ENCODE measurements at regions not wholly inside any gene's neighbourhood (a gene's known extent, or its start where the extent isn't known, plus 50 kb on each side); places are given as distances from the start of the nearest gene placed in this dataset.

DNA sequence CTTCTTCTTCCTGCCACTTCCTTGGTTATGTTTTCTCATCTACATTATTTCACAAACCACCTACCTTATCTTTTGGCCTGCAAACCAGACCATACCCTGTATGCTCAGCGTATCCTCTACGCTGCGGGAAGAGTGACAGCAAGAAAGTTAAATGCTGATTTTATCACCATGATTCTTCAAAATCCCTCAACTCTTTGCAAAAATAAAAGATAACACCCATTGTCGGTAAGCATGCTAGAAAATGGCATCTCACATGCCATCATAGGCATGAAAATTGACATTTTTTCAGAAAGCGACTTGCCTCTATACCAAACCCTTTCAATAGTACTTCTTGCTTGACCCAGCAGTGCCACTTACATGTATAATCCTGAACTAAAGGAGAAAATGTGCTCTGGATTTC lies 102.0 kb downstream of the HPGD start:
- WGBS, 2 experiments (ENCODE audit: extremely low coverage in 1 of 2, insufficient coverage in 1 of 2, insufficient read length in 1 of 2, insufficient replicate concordance in 2 of 2, low coverage in 1 of 2, low lambda C conversion rate in 2 of 2, missing lambda C conversion rate in 1 of 2): 93% methylated on average over 5 of the region's 5 CpGs; no CpG with 5 or more reads in 1 of the 2 experiments
- Histone ChIP-seq H3K79me2 (ENCODE audit: control insufficient read depth in 1 of 2, insufficient read depth in 2 of 2, low read length in 2 of 2) (no peaks in the 10 kb centered on the region), H3K14ac (ENCODE audit: insufficient read length) (no peak overlapping the region), H4K5ac (ENCODE audit: insufficient read length, low read depth, low read length) (no peak overlapping the region), H3K4me2 (ENCODE audit: insufficient read depth in 1 of 2, low read depth in 2 of 2, low read length in 2 of 2) (no peak overlapping the region), H2BK120ac (replicated peaks; ENCODE audit: low read depth, low read length) (no peak overlapping the region), H3K4ac (replicated peaks; ENCODE audit: insufficient read length, low read depth, low read length) (no peak overlapping the region), H3K4me1 (replicated peaks in 1 of 4; ENCODE audit: control insufficient read depth in 3 of 4, insufficient read depth in 4 of 4, low read length in 3 of 4) (no peaks in the 10 kb centered on the region), H4K91ac (replicated peaks; ENCODE audit: insufficient read length, low read length) (no peak overlapping the region), H3K23ac (ENCODE audit: insufficient read length) (no peak overlapping the region), H3K27me3 (replicated peaks in 1 of 4; ENCODE audit: control insufficient read depth in 3 of 4, extremely low read depth in 1 of 4, insufficient read depth in 3 of 4, low read length in 3 of 4) (no peaks in the 10 kb centered on the region), H2BK15ac (ENCODE audit: low read length) (no peak overlapping the region), H3K4me3 (ENCODE audit: extremely low read depth in 1 of 4, insufficient read depth in 2 of 4, low read depth in 3 of 4, low read length in 4 of 4) (no peak overlapping the region), H2AK5ac (ENCODE audit: low read depth, low read length) (no peak overlapping the region), H3K9me3 (ENCODE audit: insufficient read depth in 2 of 2, low read depth in 1 of 2, low read length in 1 of 2) (peaks cover 0 to 3% of the 10 kb centered on the region in 2 experiments; a peak in 2 of 4 replicates), H4K20me1 (replicated peaks in 1 of 2; ENCODE audit: control insufficient read depth in 1 of 2, insufficient read depth in 2 of 2, low read length in 2 of 2) (no peaks in the 10 kb centered on the region), H3K56ac (replicated peaks; ENCODE audit: insufficient read length, low read depth, low read length) (no peak overlapping the region), H4K8ac (ENCODE audit: extremely low read depth, insufficient read depth, low read length) (no peak overlapping the region), H2AFZ (ENCODE audit: low read length) (peak overlapping the region; percentile 85), H2BK5ac (ENCODE audit: low read depth, low read length) (no peak overlapping the region), H3K27ac (ENCODE audit: low read depth, low read length) (no peak overlapping the region), H3K79me1 (ENCODE audit: low read depth, low read length) (no peaks in the 10 kb centered on the region), H3K9ac (replicated peaks in 1 of 4; ENCODE audit: extremely low read depth in 1 of 4, low read depth in 3 of 4, low read length in 3 of 4) (no peak overlapping the region), H3K23me2 (ENCODE audit: low read depth, low read length) (no peaks in the 10 kb centered on the region), H3K36me3 (ENCODE audit: control insufficient read depth in 2 of 4, insufficient read depth in 4 of 4, low read length in 3 of 4) (no peaks in the 10 kb centered on the region; a peak in 1 of 8 replicates), H2BK12ac (ENCODE audit: low read depth, low read length) (no peak overlapping the region), H3K18ac (ENCODE audit: extremely low read depth, low read length) (no peak overlapping the region), H2BK20ac (ENCODE audit: low read length) (no peak overlapping the region)
- FAIRE-seq: no peak
- CTCF ChIA-PET (ENCODE audit: partially characterized antibody): no interaction called here
- POLR2A ChIA-PET (ENCODE audit: partially characterized antibody): no interaction called here
- TF ChIP-seq ASH2L (IDR thresholded peaks at IDR 0.05; ENCODE audit: low read length) (no peak), EGR1 (IDR thresholded peaks at IDR 0.05; ENCODE audit: borderline replicate concordance, low read depth, low read length) (no peak), GTF2F1 (IDR thresholded peaks at IDR 0.05; ENCODE audit: borderline replicate concordance, low read depth, low read length) (no peak), RFX5 (IDR thresholded peaks at IDR 0.05; ENCODE audit: borderline replicate concordance, low read depth, low read length) (no peak), BCL11A (IDR thresholded peaks at IDR 0.05; ENCODE audit: low read depth in 2 of 2, low read length in 2 of 2) (no peak), BRCA1 (IDR thresholded peaks at IDR 0.05; ENCODE audit: low read depth, low read length) (no peak), EP300 (IDR thresholded peaks at IDR 0.05; ENCODE audit: borderline replicate concordance in 1 of 2, low read depth in 2 of 2, low read length in 2 of 2) (no peak), TCF12 (IDR thresholded peaks at IDR 0.05; ENCODE audit: low read depth, low read length) (no peak), CTBP2 (IDR thresholded peaks at IDR 0.05; ENCODE audit: borderline replicate concordance, insufficient read depth, insufficient read length, low read length) (no peak), KDM1A (IDR thresholded peaks at IDR 0.05; ENCODE audit: borderline replicate concordance, low read length) (no peak), SIX5 (IDR thresholded peaks at IDR 0.05; ENCODE audit: low read depth, low read length) (no peak), HDAC6 (IDR thresholded peaks at IDR 0.05; ENCODE audit: low read depth, low read length) (no peak)
- TF ChIP-seq, protein P1, sequence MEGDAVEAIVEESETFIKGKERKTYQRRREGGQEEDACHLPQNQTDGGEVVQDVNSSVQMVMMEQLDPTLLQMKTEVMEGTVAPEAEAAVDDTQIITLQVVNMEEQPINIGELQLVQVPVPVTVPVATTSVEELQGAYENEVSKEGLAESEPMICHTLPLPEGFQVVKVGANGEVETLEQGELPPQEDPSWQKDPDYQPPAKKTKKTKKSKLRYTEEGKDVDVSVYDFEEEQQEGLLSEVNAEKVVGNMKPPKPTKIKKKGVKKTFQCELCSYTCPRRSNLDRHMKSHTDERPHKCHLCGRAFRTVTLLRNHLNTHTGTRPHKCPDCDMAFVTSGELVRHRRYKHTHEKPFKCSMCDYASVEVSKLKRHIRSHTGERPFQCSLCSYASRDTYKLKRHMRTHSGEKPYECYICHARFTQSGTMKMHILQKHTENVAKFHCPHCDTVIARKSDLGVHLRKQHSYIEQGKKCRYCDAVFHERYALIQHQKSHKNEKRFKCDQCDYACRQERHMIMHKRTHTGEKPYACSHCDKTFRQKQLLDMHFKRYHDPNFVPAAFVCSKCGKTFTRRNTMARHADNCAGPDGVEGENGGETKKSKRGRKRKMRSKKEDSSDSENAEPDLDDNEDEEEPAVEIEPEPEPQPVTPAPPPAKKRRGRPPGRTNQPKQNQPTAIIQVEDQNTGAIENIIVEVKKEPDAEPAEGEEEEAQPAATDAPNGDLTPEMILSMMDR (IDR thresholded peaks at IDR 0.05; ENCODE audit: control extremely low read depth in 1 of 3, insufficient read depth in 1 of 3, low read depth in 1 of 3, low read length in 3 of 3): no peak
- DNase-seq (ENCODE audit: low read depth in 1 of 2, low spot score in 2 of 2): no peak
